ENCODE measurements at regions not wholly inside any gene's neighbourhood (a gene's known extent, or its start where the extent isn't known, plus 50 kb on each side); places are given as distances from the start of the nearest gene placed in this dataset.

- TF ChIP-seq CTCF (conservative IDR thresholded peaks at IDR 0.05; ENCODE audit: low read length) (no peak), EZH2phosphoT487 (IDR thresholded peaks at IDR 0.05; ENCODE audit: borderline replicate concordance, low read depth, low read length) (no peak)
Measured at GRCh38 chr16:65657071-65657494, 535.2 kb upstream of the CDH11 start.
